ENCODE measurements at regions not wholly inside any gene's neighbourhood (a gene's known extent, or its start where the extent isn't known, plus 50 kb on each side); places are given as distances from the start of the nearest gene placed in this dataset.
"Not testable (repeated sequence)": the region's sequence is repeated elsewhere in the genome, so short reads cannot be mapped to it uniquely, and the experiment has no call there.

DNA sequence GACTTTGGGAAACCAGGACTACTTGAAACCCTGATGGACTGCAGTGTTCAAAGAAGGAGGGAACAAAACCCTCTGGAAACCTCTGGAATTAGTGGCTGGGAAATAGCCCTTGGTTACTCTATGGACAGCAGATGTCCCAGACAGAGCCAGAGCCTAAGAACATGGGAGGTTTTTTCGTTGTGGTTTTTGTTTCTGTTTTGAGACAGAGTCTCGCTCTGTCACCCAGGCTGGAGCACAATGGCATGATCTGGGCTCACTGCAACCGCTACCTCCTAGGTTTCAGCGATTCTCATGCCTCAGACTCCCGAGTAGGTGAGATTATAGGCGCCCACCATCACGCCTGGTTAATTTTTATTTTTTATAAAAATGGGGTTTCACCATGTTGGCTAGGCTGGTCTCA, 1378.7 kb downstream of the AACS start:
- no peak for TF ChIP-seq POLR2A (IDR thresholded peaks at IDR 0.05)
- TF ChIP-seq, protein P1, sequence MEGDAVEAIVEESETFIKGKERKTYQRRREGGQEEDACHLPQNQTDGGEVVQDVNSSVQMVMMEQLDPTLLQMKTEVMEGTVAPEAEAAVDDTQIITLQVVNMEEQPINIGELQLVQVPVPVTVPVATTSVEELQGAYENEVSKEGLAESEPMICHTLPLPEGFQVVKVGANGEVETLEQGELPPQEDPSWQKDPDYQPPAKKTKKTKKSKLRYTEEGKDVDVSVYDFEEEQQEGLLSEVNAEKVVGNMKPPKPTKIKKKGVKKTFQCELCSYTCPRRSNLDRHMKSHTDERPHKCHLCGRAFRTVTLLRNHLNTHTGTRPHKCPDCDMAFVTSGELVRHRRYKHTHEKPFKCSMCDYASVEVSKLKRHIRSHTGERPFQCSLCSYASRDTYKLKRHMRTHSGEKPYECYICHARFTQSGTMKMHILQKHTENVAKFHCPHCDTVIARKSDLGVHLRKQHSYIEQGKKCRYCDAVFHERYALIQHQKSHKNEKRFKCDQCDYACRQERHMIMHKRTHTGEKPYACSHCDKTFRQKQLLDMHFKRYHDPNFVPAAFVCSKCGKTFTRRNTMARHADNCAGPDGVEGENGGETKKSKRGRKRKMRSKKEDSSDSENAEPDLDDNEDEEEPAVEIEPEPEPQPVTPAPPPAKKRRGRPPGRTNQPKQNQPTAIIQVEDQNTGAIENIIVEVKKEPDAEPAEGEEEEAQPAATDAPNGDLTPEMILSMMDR (IDR thresholded peaks at IDR 0.05) = no peak
- 65 to 81% (median 74%) methylated on average over 7 of the region's 7 CpGs for WGBS, 4 donors
- ATAC-seq = no peak
- Histone ChIP-seq H3K27me3 (no peaks in the 10 kb centered on the region), H3K36me3 (no peaks in the 10 kb centered on the region), H3K27ac (no peak overlapping the region), H3K4me3 (no peak overlapping the region), H3K9me3 (no peaks in the 10 kb centered on the region), H3K4me1 (no peaks in the 10 kb centered on the region)
- DNase-seq = no peak
- intact Hi-C loops (cut with DNase I) = no loop called here

DNA sequence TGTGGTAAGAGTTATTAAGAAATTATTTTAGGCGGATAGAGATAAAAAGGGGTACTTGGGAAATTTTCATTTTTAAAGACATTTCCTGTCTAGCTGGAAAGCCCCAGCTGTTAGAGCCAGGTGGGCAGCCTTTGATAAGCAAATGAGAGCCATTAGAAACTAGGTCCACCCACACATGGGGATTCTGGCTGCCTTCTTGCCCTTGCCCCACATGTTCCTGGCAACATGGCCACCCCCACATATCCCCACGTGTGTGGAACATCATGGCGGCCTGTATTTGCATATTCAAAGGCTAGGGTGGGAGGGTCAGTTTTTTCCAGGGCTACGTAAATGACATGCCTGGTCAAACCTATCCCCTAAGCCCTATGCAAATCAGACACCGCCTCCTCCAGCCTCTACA, 1382.1 kb downstream of the AACS start:
- no peaks in the 10 kb centered on the region for H3K36me3 ChIP-seq
- H3K9me3 ChIP-seq = no peaks in the 10 kb centered on the region
- H3K4me1 ChIP-seq = no peaks in the 10 kb centered on the region
- intact Hi-C loops (cut with DNase I) = no loop called here
- DNase-seq (no peak), ATAC-seq (no peak)
- no peak overlapping the region for H3K4me3 ChIP-seq
- H3K27me3 ChIP-seq = no peaks in the 10 kb centered on the region
- TF ChIP-seq, protein P1 (IDR thresholded peaks at IDR 0.05) = no peak
- TF ChIP-seq POLR2A (IDR thresholded peaks at IDR 0.05) = no peak
- WGBS, 4 donors = 72 to 82% (median 74%) methylated on average over 5 of the region's 5 CpGs
- no peak overlapping the region for H3K27ac ChIP-seq

DNA sequence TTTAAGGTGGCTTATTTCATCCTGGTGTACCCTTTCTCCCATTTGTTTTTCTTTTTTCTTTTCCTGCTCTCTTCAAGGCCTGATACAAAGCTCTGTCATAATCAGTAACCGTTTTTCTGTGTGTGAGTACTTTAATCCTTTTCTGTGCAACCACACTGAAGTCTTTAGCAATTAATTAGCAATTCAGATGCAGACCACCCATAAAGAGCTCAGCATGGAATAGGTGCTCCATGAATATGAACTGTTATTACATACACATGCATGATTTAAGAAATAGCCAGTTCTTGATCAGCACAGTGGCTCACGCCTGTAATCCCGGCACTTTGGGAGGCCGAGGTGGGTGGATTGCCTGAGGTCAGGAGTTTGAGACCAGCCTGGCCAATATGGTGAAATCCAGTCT, 1386.6 kb downstream of the AACS start:
- ATAC-seq (no peak), DNase-seq (no peak)
- no peaks in the 10 kb centered on the region for H3K27me3 ChIP-seq
- no peak overlapping the region for H3K27ac ChIP-seq
- TF ChIP-seq, protein P1 (IDR thresholded peaks at IDR 0.05) = no peak
- TF ChIP-seq POLR2A (IDR thresholded peaks at IDR 0.05) = no peak
- 46 to 80% (median 55%) methylated on average over 4 of the region's 4 CpGs for WGBS, 4 donors
- no peaks in the 10 kb centered on the region for H3K36me3 ChIP-seq
- no peak overlapping the region for H3K4me3 ChIP-seq
- intact Hi-C loops (cut with DNase I) = no loop called here
- H3K4me1 ChIP-seq = no peaks in the 10 kb centered on the region
- no peaks in the 10 kb centered on the region for H3K9me3 ChIP-seq

DNA sequence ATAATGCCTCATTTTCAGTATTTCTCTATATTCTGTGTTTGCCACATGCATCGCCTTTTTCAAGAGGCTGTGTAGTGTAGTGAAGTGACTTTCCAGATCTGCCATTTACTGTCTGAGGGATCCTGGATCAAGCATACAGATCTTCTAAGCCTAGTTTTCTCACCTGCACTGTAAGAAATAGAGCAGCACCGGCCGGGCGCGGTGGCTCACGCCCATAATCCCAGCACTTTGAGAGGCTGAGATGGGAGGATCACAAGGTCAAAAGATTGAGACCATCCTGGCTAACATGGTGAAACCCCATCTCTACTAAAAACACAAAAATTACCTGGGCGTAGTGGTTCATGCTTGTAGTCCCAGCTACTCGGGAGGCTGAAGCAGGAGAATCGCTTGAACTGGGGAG, 1387.5 kb downstream of the AACS start:
- H3K27me3 ChIP-seq; H3K27ac ChIP-seq; intact Hi-C loops (cut with DNase I); H3K4me1 ChIP-seq; ATAC-seq; H3K36me3 ChIP-seq; H3K9me3 ChIP-seq; H3K4me3 ChIP-seq; DNase-seq: not testable (repeated sequence)
- 89 to 92% (median 91%) methylated on average over 9 of the region's 9 CpGs for WGBS, 4 donors

DNA sequence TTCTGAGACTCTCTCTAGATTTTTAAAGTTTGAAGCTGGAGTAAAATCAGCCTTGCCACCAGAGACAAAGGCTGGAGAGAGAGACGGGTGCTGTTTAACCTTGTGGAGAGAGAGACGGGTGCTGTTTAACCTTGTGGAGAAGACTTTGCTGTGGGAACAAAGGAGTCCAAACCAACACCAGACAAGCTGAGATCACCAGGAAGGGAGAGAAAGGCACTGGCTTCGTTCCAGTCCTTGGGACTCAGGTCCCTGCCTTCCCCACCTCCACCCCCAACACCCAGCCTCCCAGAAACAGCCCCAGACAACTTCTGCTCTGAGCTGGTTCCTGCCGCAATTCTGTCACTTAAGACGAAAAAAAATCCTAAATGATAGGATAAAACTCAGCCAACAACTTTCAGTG, 1389.3 kb downstream of the AACS start:
- no peak overlapping the region for H3K27ac ChIP-seq
- no peaks in the 10 kb centered on the region for H3K36me3 ChIP-seq
- H3K4me3 ChIP-seq = no peak overlapping the region
- 57 to 67% (median 58%) methylated on average over 5 of the region's 5 CpGs for WGBS, 4 donors
- no peak for ATAC-seq
- no peaks in the 10 kb centered on the region for H3K9me3 ChIP-seq
- H3K4me1 ChIP-seq = no peaks in the 10 kb centered on the region
- no peak for DNase-seq
- TF ChIP-seq, protein P1 (IDR thresholded peaks at IDR 0.05) = no peak
- no peak for TF ChIP-seq POLR2A (IDR thresholded peaks at IDR 0.05)
- intact Hi-C loops (cut with DNase I) = no loop called here
- no peaks in the 10 kb centered on the region for H3K27me3 ChIP-seq

Data from heart left ventricle (tissue), 16 donors.